GM18861 (cell line): ENCODE measurements at regions not wholly inside any gene's neighbourhood (a gene's known extent, or its start where the extent isn't known, plus 50 kb on each side); places are given as distances from the start of the nearest gene placed in this dataset.
"Not testable (repeated sequence)": the region's sequence is repeated elsewhere in the genome, so short reads cannot be mapped to it uniquely, and the experiment has no call there.

Experiments
- ATAC-seq: cut with Tn5 transposase; IDR thresholded peaks from one replicate; pipeline ENCODE4 v1.9.1; 2021; ENCODE audit not compliant: unreplicated experiment

DNA sequence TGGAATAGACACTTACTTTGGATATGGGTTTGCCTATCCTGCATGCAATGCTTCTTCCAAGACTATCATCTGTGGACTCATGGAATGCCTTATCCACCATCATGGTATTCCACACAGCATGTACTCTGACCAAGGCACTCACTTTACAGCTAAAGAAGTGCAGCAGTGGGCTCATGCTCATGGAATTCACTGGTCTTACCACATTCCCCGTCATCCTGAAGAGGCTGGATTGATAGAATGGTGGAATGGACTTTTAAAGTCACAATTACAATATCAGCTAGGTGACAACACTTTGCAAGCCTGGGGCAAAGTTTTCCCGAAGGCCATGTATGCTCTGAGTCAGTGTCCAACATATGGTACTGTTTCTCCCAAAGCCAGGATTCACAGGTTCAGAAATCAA lies 199.1 kb downstream of the GJA1 start:
- ATAC-seq: not testable (repeated sequence)

DNA sequence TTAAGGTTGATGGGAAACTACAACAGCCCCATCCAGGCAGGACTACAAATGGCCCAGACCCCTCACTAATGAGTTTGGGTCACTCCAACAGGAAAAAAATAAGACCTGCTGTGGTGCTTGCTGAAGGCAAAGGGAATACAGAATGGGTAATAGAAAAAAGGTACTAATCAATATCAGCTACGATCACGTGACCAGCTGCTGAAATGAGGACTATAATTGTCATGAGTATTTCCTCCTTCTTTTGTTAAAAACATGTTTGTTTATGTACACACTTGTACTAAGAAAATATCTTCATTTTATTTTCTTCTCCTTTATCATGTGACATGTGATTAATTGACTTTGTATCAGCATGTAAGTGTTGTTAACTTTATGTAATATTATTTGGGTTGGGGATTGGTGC lies 199.9 kb downstream of the GJA1 start:
- ATAC-seq: no peak

DNA sequence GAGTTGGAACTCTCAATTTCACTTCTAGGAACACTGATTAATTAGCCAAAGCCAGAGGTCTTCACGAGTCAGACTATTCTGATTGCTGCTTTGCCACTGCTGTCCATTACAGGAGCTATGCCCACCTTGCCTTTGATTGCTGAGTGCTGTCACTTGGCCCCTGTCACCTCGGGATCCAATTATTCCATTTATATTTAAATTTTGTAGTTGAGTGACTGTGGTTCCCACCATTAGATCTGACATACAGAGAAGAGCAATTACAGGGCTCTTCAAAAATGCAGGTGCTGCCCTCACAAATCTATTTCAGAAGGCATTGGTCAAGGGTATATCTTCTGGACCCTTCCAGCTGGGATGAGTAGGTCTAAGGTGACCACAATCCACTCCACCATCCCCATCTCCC lies 200.8 kb downstream of the GJA1 start:
- not testable (repeated sequence) for ATAC-seq

- no peak for ATAC-seq
Observed at GRCh38 chr6:121639021-121639420, 203.6 kb downstream of the GJA1 start.

- ATAC-seq: no peak
Observed at GRCh38 chr6:121641158-121641557, 205.7 kb downstream of the GJA1 start.

GRCh38 chr6:121645100-121645745 lies 209.8 kb downstream of the GJA1 start:
- no peak for ATAC-seq

GRCh38 chr6:121647905-121648304 lies 212.5 kb downstream of the GJA1 start:
- no peak for ATAC-seq

DNA sequence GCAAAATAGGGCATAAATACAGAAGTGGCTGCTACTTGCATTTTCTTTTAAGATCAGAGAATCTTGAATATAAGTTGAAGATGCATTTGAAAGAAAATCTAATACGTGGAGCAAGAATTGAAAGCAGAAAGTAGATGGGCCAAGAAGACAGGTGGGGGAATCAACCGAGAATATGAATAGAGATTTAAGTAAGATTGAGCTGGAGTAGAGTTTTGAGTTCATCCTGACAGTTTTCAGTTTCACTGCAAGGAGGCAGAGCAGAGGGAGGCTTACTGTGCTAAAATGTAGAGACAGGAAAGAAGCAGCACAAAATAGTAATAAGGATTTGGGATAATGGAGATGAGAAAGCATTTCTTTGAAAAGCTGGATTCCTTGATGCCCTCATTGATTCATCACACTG lies 214.5 kb downstream of the GJA1 start:
- no peak for ATAC-seq

- no peak for ATAC-seq
Observed at GRCh38 chr6:121651420-121651819, 216.0 kb downstream of the GJA1 start.

DNA sequence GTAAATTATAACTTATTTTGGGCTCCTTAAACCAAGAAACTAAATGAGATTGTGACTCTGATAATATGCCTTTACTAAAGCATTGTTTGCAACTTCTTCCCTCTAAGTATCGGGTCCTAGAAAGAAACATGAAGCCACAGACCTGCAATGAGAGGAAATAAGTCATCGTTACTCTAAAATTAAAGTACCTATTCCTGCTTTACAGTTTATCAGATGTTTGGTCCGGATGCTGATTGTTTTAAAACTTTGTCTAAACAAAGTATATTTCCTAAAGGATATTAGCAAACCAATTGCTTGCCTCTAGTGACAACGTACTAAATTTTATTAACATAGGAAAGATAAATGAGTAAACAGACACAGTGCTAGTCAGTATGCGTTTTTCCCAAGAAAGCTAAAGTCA lies 216.8 kb downstream of the GJA1 start:
- no peak for ATAC-seq

- ATAC-seq: no peak
Observed at GRCh38 chr6:121652726-121653623, 217.5 kb downstream of the GJA1 start.

- no peak for ATAC-seq
Observed at GRCh38 chr6:121653624-121654008, 218.2 kb downstream of the GJA1 start.

DNA sequence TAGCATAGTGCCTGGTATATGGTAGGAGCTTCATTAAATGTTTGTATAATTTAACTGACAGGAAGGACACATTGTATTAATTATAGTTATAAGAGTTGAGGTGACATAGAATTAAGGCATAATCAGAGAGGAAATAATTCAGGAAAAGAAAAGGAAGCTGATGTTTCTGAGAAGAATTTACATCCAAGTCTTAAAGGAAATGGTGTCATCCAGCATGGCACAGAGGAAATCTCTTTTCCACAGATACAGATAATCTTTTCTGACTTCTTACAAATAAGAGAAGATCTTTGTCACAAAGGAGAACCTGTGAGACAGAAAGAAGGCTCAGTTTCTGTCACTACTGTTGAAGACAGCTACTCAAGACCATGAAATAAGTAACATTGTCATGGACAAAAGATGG lies 222.5 kb downstream of the GJA1 start:
- ATAC-seq: no peak

- ATAC-seq: no peak
Observed at GRCh38 chr6:121660277-121660676, 224.8 kb downstream of the GJA1 start.

DNA sequence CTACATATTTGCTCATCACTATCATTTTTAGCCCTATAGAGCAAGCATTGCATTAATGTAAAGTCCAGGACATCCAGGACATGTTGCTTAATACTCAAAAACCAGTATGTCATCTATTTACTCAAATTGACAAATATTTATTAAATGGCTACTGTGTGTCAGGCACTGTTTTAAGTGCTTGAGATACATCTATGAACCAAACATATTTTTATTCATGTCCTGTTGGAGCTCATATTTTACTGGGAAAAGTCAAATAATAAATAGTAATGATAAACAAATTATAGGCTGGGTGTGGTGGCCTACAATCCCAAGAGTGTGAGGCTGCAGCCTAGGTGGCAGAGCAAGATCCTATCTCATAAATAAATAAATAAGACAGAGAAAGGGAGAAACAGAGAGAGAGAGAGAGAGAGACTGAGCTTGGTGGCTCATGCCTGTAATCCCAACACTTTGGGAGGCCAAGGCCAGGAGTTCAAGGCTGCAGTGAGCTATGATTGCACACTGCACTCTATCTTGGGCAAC lies 227.9 kb downstream of the GJA1 start:
- no peak for ATAC-seq

DNA sequence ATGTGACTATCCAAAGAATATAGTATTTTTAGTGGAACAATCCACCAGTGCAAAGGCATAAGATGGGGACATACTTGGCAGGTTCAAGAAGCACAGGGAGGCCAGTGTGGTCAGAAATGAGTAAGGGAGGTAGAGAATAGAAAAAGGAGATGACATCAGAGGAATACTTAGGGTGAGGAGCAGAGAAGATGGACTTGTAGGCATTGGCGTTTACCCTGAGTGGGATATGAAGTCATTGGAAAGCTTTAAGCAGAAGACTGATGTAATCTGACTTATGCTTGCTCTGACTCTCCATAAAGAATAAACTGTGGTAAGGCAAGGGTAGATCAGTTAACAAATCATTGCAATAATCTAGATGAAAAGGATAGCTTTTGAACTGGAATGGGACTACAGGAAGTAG lies 228.7 kb downstream of the GJA1 start:
- ATAC-seq: no peak

- ATAC-seq: no peak
Observed at GRCh38 chr6:121666814-121667213, 231.4 kb downstream of the GJA1 start.

GRCh38 chr6:121668259-121668658 lies 232.8 kb downstream of the GJA1 start:
- no peak for ATAC-seq

DNA sequence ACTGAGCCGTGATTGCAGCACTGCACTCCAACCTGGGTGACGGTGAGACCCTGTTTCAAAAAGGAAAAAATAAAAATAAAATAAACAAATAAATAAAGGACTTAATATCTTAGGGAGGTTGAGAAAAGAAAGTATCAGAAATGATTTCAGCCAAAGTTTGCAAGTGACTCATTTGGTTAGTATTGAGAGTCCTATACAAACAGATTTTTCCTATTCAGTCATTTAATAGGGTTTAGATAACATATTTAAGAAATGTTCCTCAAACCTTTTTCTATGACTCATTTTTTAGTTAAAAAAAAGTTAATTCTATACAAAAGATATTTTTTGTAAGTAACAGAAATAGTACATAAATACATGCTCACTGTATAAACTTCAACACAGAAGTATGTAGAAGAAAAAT lies 235.1 kb downstream of the GJA1 start:
- no peak for ATAC-seq

DNA sequence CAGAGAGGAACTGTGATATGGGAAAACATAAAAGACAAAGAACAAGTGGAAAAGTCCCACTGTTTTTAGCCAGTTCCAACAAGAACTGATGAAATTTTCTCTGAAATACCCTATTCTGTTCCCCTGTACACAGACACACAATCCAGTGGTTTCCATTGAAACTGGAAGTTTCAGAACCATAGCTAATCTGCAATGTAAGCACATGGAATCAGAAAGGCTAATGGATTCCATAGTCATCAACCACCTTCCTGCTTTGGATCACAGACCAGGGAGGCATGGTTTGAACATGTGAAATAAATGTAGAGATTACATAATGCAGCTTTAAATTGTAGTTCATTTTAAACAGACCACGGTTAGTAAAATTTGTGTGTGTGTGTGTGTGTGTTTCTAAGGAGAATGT lies 242.1 kb downstream of the GJA1 start:
- no peak for ATAC-seq

GRCh38 chr6:121678245-121678644 lies 242.8 kb downstream of the GJA1 start:
- no peak for ATAC-seq

DNA sequence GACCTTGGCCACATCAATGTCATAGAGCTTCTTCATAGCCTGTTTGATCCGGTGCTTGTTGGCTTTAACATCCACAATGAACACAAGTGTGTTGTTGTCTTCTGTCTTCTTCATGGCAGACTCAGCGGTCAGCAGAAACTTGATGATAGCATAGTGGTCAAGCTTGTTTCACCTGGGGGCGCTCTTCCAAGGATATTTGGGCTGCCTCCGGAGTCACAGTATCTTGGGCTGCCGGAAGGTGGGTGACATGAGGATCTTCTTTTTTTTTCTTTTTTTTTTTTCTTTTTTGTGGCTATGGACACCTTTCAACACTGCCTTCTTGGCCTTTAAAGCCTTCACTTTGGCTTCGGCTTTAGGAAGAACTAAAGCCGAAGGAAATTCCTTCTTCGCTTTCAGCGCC lies 244.6 kb downstream of the GJA1 start:
- ATAC-seq: no peak
